ENCODE measurements at regions not wholly inside any gene's neighbourhood (a gene's known extent, or its start where the extent isn't known, plus 50 kb on each side); places are given as distances from the start of the nearest gene placed in this dataset.

GRCh38 chr20:2206957-2207769 is 88.6 kb upstream of the TGM3 start:
- TF ChIP-seq MYC (IDR thresholded peaks at IDR 0.05; ENCODE audit: borderline replicate concordance, low read length) (0 out of 2 replicates have a peak, but pooled peaks have one; percentile 37), JUN (IDR thresholded peaks at IDR 0.05) (peak in 1 of 2 experiments; percentile 25; a peak in 1 of 5 replicates), HMGXB4 (CRISPR knock-in tag; IDR thresholded peaks at IDR 0.05; ENCODE audit: borderline replicate concordance) (no peak), EP300 (IDR thresholded peaks at IDR 0.05) (no peak), SMC3 (IDR thresholded peaks at IDR 0.05) (peak; percentile 92), REST (IDR thresholded peaks at IDR 0.05) (no peak), ZFP36 (IDR thresholded peaks at IDR 0.05; ENCODE audit: borderline replicate concordance, partially characterized antibody) (peak; percentile 0), MAFK (IDR thresholded peaks at IDR 0.05; ENCODE audit: partially characterized antibody) (no peak), HOXB5 (CRISPR knock-in tag; IDR thresholded peaks at IDR 0.05) (no peak), E2F6 (IDR thresholded peaks at IDR 0.05; ENCODE audit: borderline replicate concordance, low read depth) (peak; percentile 91), CTCF (IDR thresholded peaks at IDR 0.05) (peak; percentile 86), ESRRA (IDR thresholded peaks at IDR 0.05; ENCODE audit: borderline replicate concordance, low read length) (no peak), MAX (IDR thresholded peaks at IDR 0.05) (peak; percentile 66; the same call in 1 of the 2 replicates), FOXS1 (CRISPR knock-in tag; IDR thresholded peaks at IDR 0.05) (no peak), RAD21 (conservative IDR thresholded peaks at IDR 0.05 in 1 of 2, IDR thresholded peaks at IDR 0.05 in 1 of 2) (peak; percentile 83 to 95), FOSB (CRISPR knock-in tag; IDR thresholded peaks at IDR 0.05) (no peak), ZNF302 (CRISPR knock-in tag; IDR thresholded peaks at IDR 0.05) (no peak), ZSCAN20 (CRISPR knock-in tag; IDR thresholded peaks at IDR 0.05) (no peak), RARB (CRISPR knock-in tag; IDR thresholded peaks at IDR 0.05) (no peak), ZC3H11A (IDR thresholded peaks at IDR 0.05) (no peak), TP53 (CRISPR knock-in tag; IDR thresholded peaks at IDR 0.05) (no peak), PHF8 (IDR thresholded peaks at IDR 0.05; ENCODE audit: borderline replicate concordance, low read depth) (0 out of 2 replicates have a peak, but pooled peaks have one; percentile 37)
- DNase-seq (ENCODE audit: low read depth in 1 of 2, low spot score in 1 of 2) (peak; percentile 73 to 90), FAIRE-seq (no peak), ATAC-seq (peak; percentile 96 to 99)
- WGBS (ENCODE audit: missing lambda C conversion rate), result 30% methylated on average over 52 of the region's 82 CpGs
- H3K27ac ChIP-seq, result peak overlapping the region; percentile 63 to 85
- no peaks in the 10 kb centered on the region for H3K4me1 ChIP-seq
- peak overlapping the region; percentile 57 for H3K4me3 ChIP-seq
- H3K4me2 ChIP-seq, result peak overlapping the region; percentile 79
- POLR2A ChIA-PET, result interaction anchor here (0.8 to 1.7 kb wide), 4 partner anchors 104 to 445 kb away, joined by 3 to 8 read pairs (median 6); partner anchors contain the start of genes NOP56 and SNRPB
- CTCF ChIA-PET, result interaction anchor here (0.6 to 9.6 kb wide), 80 partner anchors 8 to 656 kb away, joined by 3 to 117 read pairs (median 4); no protein-coding TSS in a partner anchor
- H3K9me3 ChIP-seq, result no peaks in the 10 kb centered on the region

Measured in A549 (cell line).